ENCODE measurements at regions not wholly inside any gene's neighbourhood (a gene's known extent, or its start where the extent isn't known, plus 50 kb on each side); places are given as distances from the start of the nearest gene placed in this dataset.
"Not testable (repeated sequence)": the region's sequence is repeated elsewhere in the genome, so short reads cannot be mapped to it uniquely, and the experiment has no call there.

DNA sequence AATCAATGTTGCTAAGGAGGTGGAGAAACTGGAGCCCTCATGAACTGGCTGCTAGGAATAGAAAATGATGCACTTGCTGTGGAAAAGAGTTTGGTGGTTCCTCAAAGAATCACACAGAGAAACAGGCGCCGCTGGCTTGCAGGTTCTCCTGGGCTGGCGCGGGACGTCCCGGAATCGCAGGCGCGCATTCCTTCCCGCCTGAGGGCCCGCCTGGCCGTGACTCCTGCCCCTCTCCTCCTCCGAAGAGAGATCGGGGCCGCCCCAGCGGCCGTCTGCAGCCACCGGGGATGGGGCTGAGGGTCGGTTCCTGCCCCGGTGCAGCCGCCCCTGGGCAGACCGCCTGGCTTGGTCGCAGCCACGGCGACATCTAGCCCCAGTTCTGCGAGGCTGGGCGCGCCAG, 284.4 kb downstream of the CWH43 start:
- H3K9me3 ChIP-seq (ENCODE audit: low read depth); DNase-seq (ENCODE audit: low read depth in 1 of 2, low spot score in 1 of 2); H3K4me1 ChIP-seq (ENCODE audit: low read depth): not testable (repeated sequence)

DNA sequence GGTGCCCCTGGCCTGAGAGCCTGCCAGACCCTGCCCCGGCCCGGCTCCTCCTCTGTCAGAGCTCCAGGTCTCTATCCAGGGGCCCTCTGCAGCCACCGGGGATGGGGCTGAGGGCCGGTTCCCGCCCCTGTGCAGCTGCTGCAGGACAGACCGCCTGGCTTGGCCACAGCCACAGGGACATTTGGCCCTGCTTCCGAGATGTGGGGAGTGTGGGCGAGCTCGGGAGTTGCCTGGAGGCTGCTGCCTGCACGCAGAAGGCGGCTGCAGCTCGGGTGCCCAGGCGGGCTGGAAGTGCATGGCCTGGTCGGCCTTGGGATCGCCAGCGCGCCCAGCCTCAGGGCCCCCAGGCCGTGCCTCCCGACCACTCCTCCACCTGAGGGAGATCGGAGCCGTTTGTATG, 284.8 kb downstream of the CWH43 start:
- H3K36me3 ChIP-seq; DNase-seq (ENCODE audit: low read depth in 1 of 2, low spot score in 1 of 2); H3K27me3 ChIP-seq; H3K4me1 ChIP-seq (ENCODE audit: low read depth); H3K9me3 ChIP-seq (ENCODE audit: low read depth); H3K27ac ChIP-seq; H3K4me3 ChIP-seq: not testable (repeated sequence)

More for the DNA sequence above, 284.4 kb downstream of the CWH43 start:
- H3K4me3 ChIP-seq, H3K27me3 ChIP-seq, H3K36me3 ChIP-seq, H3K27ac ChIP-seq: not testable (repeated sequence)

DNA sequence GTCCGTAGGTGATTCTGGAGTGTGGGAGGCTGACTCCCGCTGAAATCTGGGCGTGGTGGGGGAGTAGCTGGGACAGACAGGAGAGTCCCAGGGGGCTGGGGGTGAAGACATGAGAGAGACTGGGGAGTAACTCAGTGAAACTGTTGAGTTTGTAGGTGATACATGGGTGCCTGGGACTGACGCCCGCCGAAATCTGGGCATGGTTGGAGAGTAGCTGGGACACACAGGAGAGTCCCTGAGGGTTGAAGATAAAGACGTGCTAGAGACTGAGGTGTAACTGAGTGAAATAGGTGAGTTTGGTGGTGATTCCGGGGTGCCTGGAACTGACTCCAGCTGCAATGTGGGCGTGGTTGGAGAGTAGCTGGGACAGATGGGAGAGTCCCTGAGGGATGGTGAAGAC, 299.8 kb downstream of the CWH43 start:
- peaks cover 12% of the 10 kb centered on the region for H3K9me3 ChIP-seq (ENCODE audit: low read depth)
- H3K27ac ChIP-seq; H3K4me1 ChIP-seq (ENCODE audit: low read depth); H3K36me3 ChIP-seq; H3K27me3 ChIP-seq; H3K4me3 ChIP-seq; DNase-seq (ENCODE audit: low read depth in 1 of 2, low spot score in 1 of 2): not testable (repeated sequence)

DNA sequence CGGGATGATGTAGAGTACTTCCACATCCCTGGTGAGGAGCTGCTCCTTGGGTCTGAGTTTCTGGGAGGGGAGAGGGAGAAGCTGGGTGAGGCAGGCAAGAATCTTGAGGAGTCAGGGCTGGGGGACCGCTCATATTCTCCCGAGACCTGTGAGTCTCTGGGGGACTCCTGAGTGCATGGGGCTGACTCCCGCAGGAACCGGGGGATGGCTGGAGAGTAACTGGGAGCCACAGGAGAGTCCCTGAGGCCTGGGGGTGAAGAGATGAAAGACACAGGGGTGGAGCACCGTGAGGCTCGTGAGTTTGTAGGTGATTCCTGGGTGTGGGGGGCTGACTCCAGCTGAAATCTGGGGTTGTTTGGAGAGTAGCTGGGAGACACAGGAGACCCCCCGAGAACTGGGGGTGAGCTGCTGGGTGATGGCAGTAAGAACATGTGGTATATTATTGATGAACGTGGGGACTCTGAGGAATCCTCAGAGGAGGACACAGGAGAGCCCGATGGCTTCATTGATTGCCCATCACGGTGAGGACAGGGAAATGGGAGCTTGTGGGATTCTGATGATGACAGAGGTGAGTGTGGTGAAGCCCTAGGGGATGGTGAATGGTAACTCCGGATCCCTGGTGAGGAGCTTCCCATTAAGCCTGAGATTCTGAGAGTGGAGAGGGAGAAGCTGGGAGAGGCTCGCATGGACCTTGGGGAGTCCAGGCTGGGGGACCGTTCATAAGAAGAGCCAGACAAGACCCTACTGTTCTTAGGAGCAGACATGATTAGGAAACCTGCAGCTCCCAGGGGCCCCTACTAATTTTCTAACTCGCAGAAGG, 301.1 kb downstream of the CWH43 start:
- not testable (repeated sequence) for H3K4me1 ChIP-seq (ENCODE audit: low read depth); H3K27me3 ChIP-seq; H3K36me3 ChIP-seq; H3K4me3 ChIP-seq; H3K27ac ChIP-seq
- DNase-seq (ENCODE audit: low read depth in 1 of 2, low spot score in 1 of 2), result peak in 1 of 2 donors; percentile 1
- H3K9me3 ChIP-seq (ENCODE audit: low read depth), result peaks cover 12% of the 10 kb centered on the region

DNA sequence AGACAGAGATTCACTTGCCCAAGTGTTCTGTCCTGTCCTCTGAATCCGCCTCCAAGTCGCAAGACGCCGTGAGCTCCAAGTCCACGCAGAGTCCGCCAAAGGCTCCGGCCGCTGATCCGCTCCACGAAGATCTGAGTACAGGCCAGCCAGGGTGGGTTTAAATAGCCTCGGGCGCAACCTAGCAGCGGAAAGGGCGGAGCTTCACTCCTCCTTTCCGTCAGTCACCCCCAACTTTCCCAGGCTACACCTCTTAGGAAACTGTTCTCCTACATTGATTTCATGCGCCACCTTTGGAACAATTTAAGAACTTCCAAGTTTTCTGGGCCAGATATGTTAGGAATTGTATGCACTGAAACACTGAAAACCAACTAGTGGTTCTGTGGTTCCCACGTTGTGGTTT, 301.8 kb downstream of the CWH43 start:
- not testable (repeated sequence) for H3K4me1 ChIP-seq (ENCODE audit: low read depth); H3K27ac ChIP-seq; H3K4me3 ChIP-seq; H3K27me3 ChIP-seq; H3K36me3 ChIP-seq; DNase-seq (ENCODE audit: low read depth in 1 of 2, low spot score in 1 of 2)
- peaks cover 12% of the 10 kb centered on the region for H3K9me3 ChIP-seq (ENCODE audit: low read depth)

DNA sequence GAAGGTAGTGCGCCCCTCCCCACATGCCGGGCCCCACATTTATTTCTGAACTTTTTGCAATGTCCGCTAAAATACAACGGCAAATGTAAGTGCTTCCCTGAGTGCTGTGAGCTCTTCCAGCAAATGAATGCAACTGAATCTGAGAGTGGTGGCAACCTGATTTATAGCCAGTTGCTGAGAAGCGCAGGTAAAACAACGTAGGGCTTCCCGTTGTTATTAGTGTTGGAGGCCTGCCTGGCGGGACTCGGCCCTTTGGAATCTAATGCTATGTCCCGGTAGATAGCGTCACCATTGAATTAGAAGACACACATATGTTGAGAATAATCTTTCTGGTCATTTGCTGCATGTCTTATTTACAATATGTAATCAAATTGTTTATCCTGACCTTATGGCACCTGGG, 302.7 kb downstream of the CWH43 start:
- not testable (repeated sequence) for H3K4me1 ChIP-seq (ENCODE audit: low read depth); H3K4me3 ChIP-seq; H3K27me3 ChIP-seq; DNase-seq (ENCODE audit: low read depth in 1 of 2, low spot score in 1 of 2); H3K27ac ChIP-seq; H3K36me3 ChIP-seq
- peaks cover 12% of the 10 kb centered on the region for H3K9me3 ChIP-seq (ENCODE audit: low read depth)

DNA sequence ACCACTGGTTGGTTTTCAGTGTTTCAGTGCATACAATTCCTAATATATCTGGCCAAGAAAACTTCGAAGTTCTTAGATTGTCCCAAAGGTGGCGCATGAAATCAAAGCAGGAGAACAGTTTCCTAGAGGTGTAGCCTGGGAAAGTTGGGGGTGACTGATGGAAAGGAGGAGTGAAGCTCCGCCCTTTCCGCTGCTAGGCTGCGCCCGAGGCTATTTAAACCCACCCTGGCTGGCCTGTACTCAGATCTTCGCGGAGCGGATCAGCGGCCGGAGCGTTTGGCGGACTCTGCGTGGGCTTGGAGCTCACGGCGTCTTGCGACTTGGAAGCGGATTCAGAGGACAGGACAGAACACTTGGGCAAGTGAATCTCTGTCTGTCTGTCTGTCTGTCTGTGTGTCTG, 328.7 kb downstream of the CWH43 start:
- H3K9me3 ChIP-seq (ENCODE audit: low read depth); DNase-seq (ENCODE audit: low read depth in 1 of 2, low spot score in 1 of 2); H3K4me3 ChIP-seq; H3K36me3 ChIP-seq; H3K27ac ChIP-seq; H3K27me3 ChIP-seq; H3K4me1 ChIP-seq (ENCODE audit: low read depth): not testable (repeated sequence)

DNA sequence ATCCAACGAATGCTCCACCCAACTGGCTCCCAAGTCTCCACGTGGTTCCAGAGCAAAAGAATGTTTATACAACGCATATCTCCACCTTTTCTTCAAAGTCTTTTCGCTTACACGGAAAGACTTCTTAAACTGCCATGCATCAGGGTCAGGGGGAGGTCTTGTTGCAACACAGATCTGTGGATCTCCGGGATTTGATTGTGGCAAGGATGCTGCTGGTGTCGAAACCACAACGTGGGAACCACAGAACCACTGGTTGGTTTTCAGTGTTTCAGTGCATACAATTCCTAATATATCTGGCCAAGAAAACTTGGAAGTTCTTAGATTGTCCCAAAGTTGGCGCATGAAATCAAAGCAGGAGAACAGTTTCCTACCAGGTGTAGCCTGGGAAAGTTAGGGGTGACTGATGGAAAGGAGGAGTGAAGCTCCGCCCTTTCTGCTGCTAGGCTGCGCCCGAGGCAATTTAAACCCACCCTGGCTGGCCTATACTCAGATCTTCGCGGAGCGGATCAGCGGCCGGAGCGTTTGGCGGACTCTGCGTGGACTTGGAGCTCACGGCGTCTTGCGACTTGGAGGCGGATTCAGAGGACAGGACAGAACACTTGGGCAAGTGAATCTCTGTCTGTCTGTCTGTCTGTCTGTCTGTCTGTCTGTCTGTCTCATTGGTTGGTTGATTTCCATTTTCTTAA, 334.8 kb downstream of the CWH43 start:
- not testable (repeated sequence) for H3K4me3 ChIP-seq; H3K9me3 ChIP-seq (ENCODE audit: low read depth); H3K27me3 ChIP-seq; H3K36me3 ChIP-seq; H3K27ac ChIP-seq; DNase-seq (ENCODE audit: low read depth in 1 of 2, low spot score in 1 of 2); H3K4me1 ChIP-seq (ENCODE audit: low read depth)

DNA sequence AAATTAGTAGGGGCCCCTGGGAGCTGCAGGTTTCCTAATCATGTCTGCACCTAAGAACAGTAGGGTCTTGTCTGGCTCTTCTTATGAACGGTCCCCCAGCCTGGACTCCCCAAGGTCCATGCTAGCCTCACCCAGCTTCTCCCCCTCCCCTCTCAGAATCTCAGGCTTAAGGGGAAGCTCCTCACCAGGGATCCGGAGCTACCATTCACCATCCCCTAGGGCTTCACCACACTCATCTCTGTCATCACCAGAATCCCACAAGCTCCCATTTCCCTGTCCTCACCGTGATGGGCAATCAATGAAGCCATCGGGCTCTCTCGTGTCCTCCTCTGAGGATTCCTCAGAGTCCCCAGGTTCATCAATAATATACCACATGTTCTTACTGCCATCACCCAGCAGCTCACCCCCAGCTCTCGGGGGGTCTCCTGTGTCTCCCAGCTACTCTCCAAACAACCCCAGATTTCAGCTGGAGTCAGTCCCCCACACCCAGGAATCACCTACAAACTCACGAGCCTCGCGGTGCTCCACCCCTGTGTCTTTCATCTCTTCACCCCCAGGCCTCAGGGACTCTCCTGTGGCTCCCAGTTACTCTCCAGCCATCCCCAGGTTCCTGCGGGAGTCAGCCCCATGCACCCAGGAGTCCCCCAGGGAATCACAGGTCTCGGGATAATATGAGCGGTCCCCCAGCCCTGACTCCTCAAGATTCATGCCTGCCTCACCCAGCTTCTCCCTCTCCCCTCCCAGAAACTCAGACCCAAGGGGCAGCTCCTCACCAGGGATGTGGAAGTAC, 335.6 kb downstream of the CWH43 start:
- not testable (repeated sequence) for DNase-seq (ENCODE audit: low read depth in 1 of 2, low spot score in 1 of 2); H3K4me1 ChIP-seq (ENCODE audit: low read depth); H3K27me3 ChIP-seq; H3K9me3 ChIP-seq (ENCODE audit: low read depth); H3K4me3 ChIP-seq; H3K36me3 ChIP-seq; H3K27ac ChIP-seq

DNA sequence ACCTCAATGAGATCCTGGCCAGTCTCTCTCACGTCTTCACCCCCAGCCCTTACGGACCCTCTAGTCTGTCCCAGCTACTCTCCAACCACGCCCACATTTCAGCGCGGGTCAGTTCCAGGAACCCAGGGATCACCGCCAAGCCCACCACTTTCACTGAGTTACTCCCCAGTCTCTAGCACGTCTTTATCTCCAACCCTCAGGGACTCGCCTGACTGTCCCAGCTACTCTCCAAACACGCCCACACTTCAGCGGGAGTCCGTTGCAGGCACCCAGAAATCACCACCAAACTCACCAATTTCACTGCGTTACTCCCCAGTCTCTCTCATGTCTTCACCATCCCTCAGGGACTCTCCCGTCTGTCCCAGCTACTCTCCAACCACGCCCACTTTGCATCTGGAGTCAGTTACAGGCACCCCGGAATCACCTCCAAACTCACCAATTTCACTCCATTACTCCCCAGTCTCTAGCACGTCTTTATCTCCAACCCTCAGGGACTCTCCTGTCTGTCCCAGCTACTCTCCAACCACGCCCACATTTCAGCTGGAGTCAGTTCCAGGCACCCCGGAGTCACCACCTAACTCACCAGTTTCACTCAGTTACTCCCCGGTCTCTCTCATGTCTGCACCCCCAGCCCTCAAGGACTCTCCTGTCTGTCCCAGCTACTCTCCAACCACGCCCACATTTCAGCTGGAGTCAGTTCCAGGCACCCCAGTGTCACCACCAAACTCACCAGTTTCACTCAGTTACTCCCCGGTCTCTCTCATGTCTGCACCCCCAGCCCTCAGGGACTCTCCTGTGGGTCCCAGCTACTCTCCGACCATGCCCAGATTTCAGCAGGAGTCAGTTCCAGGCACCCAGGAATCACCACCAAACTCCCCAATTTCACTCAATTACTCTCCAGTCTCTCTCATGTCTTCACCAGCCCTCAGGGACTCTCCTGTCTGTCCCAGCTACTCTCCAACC, 336.8 kb downstream of the CWH43 start:
- H3K4me1 ChIP-seq (ENCODE audit: low read depth); H3K27ac ChIP-seq; DNase-seq (ENCODE audit: low read depth in 1 of 2, low spot score in 1 of 2); H3K36me3 ChIP-seq; H3K9me3 ChIP-seq (ENCODE audit: low read depth); H3K4me3 ChIP-seq; H3K27me3 ChIP-seq: not testable (repeated sequence)

DNA sequence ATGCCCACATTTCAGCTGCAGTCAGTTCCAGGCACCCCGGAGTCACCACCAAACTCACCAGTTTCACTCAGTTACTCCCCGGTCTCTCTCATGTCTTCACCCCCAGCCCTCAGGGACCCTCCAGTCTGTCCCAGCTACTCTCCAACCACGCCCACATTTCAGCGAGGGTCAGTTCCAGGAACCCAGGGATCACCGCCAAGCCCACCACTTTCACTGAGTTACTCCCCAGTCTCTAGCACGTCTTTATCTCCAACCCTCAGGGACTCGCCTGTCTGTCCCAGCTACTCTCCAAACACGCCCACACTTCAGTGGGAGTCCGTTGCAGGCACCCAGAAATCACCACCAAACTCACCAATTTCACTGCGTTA, 337.5 kb downstream of the CWH43 start:
- not testable (repeated sequence) for DNase-seq (ENCODE audit: low read depth in 1 of 2, low spot score in 1 of 2); H3K4me3 ChIP-seq

More for the DNA sequence above, 337.5 kb downstream of the CWH43 start:
- not testable (repeated sequence) for H3K4me1 ChIP-seq (ENCODE audit: low read depth); H3K27me3 ChIP-seq; H3K9me3 ChIP-seq (ENCODE audit: low read depth); H3K36me3 ChIP-seq; H3K27ac ChIP-seq
